HEK293 (cell line): ENCODE measurements at regions not wholly inside any gene's neighbourhood (a gene's known extent, or its start where the extent isn't known, plus 50 kb on each side); places are given as distances from the start of the nearest gene placed in this dataset.

Source experiments
- CTCF ChIA-PET: fragments of 350-600 bp; formaldehyde crosslinking; extraction: SDS; loops from one replicate; lab custom pipeline; 2021; ENCODE audit warnings: antibody characterized with exemption; lab: Yijun Ruan, JAX
- POLR2A ChIA-PET: fragments of 300-600 bp; formaldehyde crosslinking; extraction: SDS; loops from one replicate; lab custom pipeline; 2020; ENCODE audit warnings: antibody characterized with exemption, inconsistent platforms; lab: Yijun Ruan, JAX
- H3K27ac ChIP-seq: fragments of 200-500 bp; sonication (Bioruptor generic); 2 replicates; pipeline ENCODE4 v1.5.1; 2014; ENCODE audit warnings: low read depth, low read length, control low read depth, inconsistent platforms; ENCODE audit errors: extremely low read depth
- H3K36me3 ChIP-seq, 2 experiments: fragments of 200-500 bp in 1 of 2; sonication (Bioruptor generic) in 1 of 2; 1 replicate in 1 of 2; 2 replicates in 1 of 2; pipeline ENCODE4 v1.5.1; 2014 to 2017; ENCODE audit warnings: inconsistent platforms in 2 of 2, low read length in 2 of 2; ENCODE audit not compliant: control insufficient read depth in 2 of 2, insufficient read depth in 1 of 2
- H3K4me1 ChIP-seq: fragments of 200-500 bp; sonication (Bioruptor generic); 2 replicates; pipeline ENCODE4 v1.5.1; 2014; ENCODE audit warnings: mild to moderate bottlenecking, low read length, inconsistent platforms; ENCODE audit not compliant: control insufficient read depth, insufficient read depth
- H3K4me3 ChIP-seq: 2 replicates; pipeline ENCODE4 v1.5.1; 2011; ENCODE audit warnings: low read depth, mild to moderate bottlenecking, control low read depth, low read length, moderate library complexity
- H3K9me3 ChIP-seq: fragments of 200-500 bp; sonication (Bioruptor generic); 2 replicates; pipeline ENCODE4 v1.5.1; 2014; ENCODE audit warnings: low read depth, low read length, inconsistent platforms; ENCODE audit not compliant: control insufficient read depth, insufficient read depth
- BCL11A ChIP-seq: fragments of 450-650 bp; formaldehyde crosslinking; IDR thresholded peaks from 2 replicates; pipeline ENCODE4 v1.5.1; 2016; ENCODE audit warnings: low read depth, missing biosample characterization, missing genetic modification characterization
- EGR2 ChIP-seq: fragments of 450-650 bp; formaldehyde crosslinking; IDR thresholded peaks from 2 replicates; pipeline ENCODE4 v1.5.1; 2016; ENCODE audit warnings: low read depth, missing biosample characterization, missing genetic modification characterization
- GLI2 ChIP-seq: fragments of 450-650 bp; formaldehyde crosslinking; IDR thresholded peaks from 2 replicates; pipeline ENCODE4; 2017; ENCODE audit warnings: missing biosample characterization, missing genetic modification characterization, low read depth, borderline replicate concordance
- GLIS1 ChIP-seq: fragments of 450-650 bp; formaldehyde crosslinking; IDR thresholded peaks from 2 replicates; pipeline ENCODE4 v1.5.1; 2016; ENCODE audit warnings: missing biosample characterization, missing genetic modification characterization
- KLF7 ChIP-seq: fragments of 450-650 bp; formaldehyde crosslinking; IDR thresholded peaks from 2 replicates; pipeline ENCODE4 v1.5.1; 2016; ENCODE audit warnings: missing biosample characterization, missing genetic modification characterization, borderline replicate concordance
- SALL2 ChIP-seq: fragments of 450-650 bp; formaldehyde crosslinking; IDR thresholded peaks from 2 replicates; pipeline ENCODE4 v1.5.0; 2017; ENCODE audit warnings: missing biosample characterization, mild to moderate bottlenecking, missing genetic modification characterization, borderline replicate concordance
- SCRT1 ChIP-seq: fragments of 450-650 bp; formaldehyde crosslinking; IDR thresholded peaks from 2 replicates; pipeline ENCODE4 v1.5.1; 2016; ENCODE audit warnings: missing biosample characterization, missing genetic modification characterization, borderline replicate concordance
- SCRT2 ChIP-seq: fragments of 450-650 bp; formaldehyde crosslinking; IDR thresholded peaks from 2 replicates; pipeline ENCODE4 v1.5.1; 2016; ENCODE audit warnings: missing biosample characterization, missing genetic modification characterization
- SP3 ChIP-seq: fragments of 450-650 bp; formaldehyde crosslinking; IDR thresholded peaks from 2 replicates; pipeline ENCODE4 v1.5.1; 2016; ENCODE audit warnings: missing biosample characterization, missing genetic modification characterization
- ZFHX2 ChIP-seq: fragments of 450-650 bp; formaldehyde crosslinking; conservative IDR thresholded peaks from 2 replicates; pipeline ENCODE4 v1.5.1; 2016; ENCODE audit warnings: missing biosample characterization, missing genetic modification characterization
- ZNF214 ChIP-seq: fragments of 450-650 bp; formaldehyde crosslinking; IDR thresholded peaks from 2 replicates; pipeline ENCODE4 v1.5.1; 2017; ENCODE audit warnings: missing biosample characterization, mild to moderate bottlenecking, missing genetic modification characterization, borderline replicate concordance
- ZNF223 ChIP-seq: fragments of 450-650 bp; formaldehyde crosslinking; IDR thresholded peaks from 2 replicates; pipeline ENCODE4 v1.5.1; 2016; ENCODE audit warnings: missing biosample characterization, missing genetic modification characterization
- ZNF239 ChIP-seq: fragments of 450-650 bp; formaldehyde crosslinking; IDR thresholded peaks from 2 replicates; pipeline ENCODE4 v1.5.1; 2016; ENCODE audit warnings: missing biosample characterization, missing genetic modification characterization
- ZNF366 ChIP-seq: fragments of 450-650 bp; formaldehyde crosslinking; conservative IDR thresholded peaks from 2 replicates; pipeline ENCODE4 v1.5.1; 2016; ENCODE audit warnings: missing biosample characterization, missing genetic modification characterization
- ZNF37A ChIP-seq: fragments of 450-650 bp; IDR thresholded peaks from 2 replicates; pipeline ENCODE4 v1.5.1; 2018; ENCODE audit warnings: missing biosample characterization, missing genetic modification characterization
- ZNF423 ChIP-seq: fragments of 450-650 bp; formaldehyde crosslinking; IDR thresholded peaks from 2 replicates; pipeline ENCODE4 v1.5.1; 2016; ENCODE audit warnings: missing biosample characterization, missing genetic modification characterization
- ZNF433 ChIP-seq: fragments of 450-650 bp; formaldehyde crosslinking; IDR thresholded peaks from 2 replicates; pipeline ENCODE4 v1.5.1; 2016; ENCODE audit warnings: missing biosample characterization, missing genetic modification characterization, low read depth
- ZNF473 ChIP-seq: fragments of 450-650 bp; formaldehyde crosslinking; IDR thresholded peaks from 2 replicates; pipeline ENCODE4 v1.5.1; 2017; ENCODE audit warnings: missing biosample characterization, missing genetic modification characterization
- ZNF48 ChIP-seq: fragments of 450-650 bp; formaldehyde crosslinking; IDR thresholded peaks from 2 replicates; pipeline ENCODE4 v1.5.1; 2016; ENCODE audit warnings: missing biosample characterization, missing genetic modification characterization
- ZNF518A ChIP-seq: fragments of 450-650 bp; formaldehyde crosslinking; conservative IDR thresholded peaks from 2 replicates; pipeline ENCODE4 v1.5.1; 2016; ENCODE audit warnings: low read depth, missing biosample characterization, missing genetic modification characterization
- ZNF621 ChIP-seq: fragments of 450-650 bp; formaldehyde crosslinking; IDR thresholded peaks from 2 replicates; pipeline ENCODE4 v1.5.1; 2017; ENCODE audit warnings: missing biosample characterization, missing genetic modification characterization
- ZNF623 ChIP-seq: fragments of 450-650 bp; formaldehyde crosslinking; IDR thresholded peaks from 2 replicates; pipeline ENCODE4 v1.5.1; 2016; ENCODE audit warnings: missing biosample characterization, missing genetic modification characterization
- ZNF624 ChIP-seq: fragments of 450-650 bp; formaldehyde crosslinking; IDR thresholded peaks from 2 replicates; pipeline ENCODE4 v1.5.1; 2017; ENCODE audit warnings: missing biosample characterization, missing genetic modification characterization
- ZNF629 ChIP-seq: fragments of 450-650 bp; formaldehyde crosslinking; IDR thresholded peaks from 2 replicates; pipeline ENCODE4 v1.5.1; 2017; ENCODE audit warnings: missing biosample characterization, missing genetic modification characterization
- ZNF776 ChIP-seq: fragments of 450-650 bp; formaldehyde crosslinking; IDR thresholded peaks from 2 replicates; pipeline ENCODE4 v1.5.0; 2017; ENCODE audit warnings: missing biosample characterization, missing genetic modification characterization, borderline replicate concordance
- ZNF843 ChIP-seq: fragments of 450-650 bp; formaldehyde crosslinking; IDR thresholded peaks from 2 replicates; pipeline ENCODE4 v1.5.1; 2016; ENCODE audit warnings: missing biosample characterization, missing genetic modification characterization
- ZSCAN16 ChIP-seq: fragments of 450-650 bp; formaldehyde crosslinking; IDR thresholded peaks from 2 replicates; pipeline ENCODE4 v1.5.1; 2016; ENCODE audit warnings: missing biosample characterization, missing genetic modification characterization

GRCh38 chr17:62160816-62161215 lies 95.7 kb upstream of the MED13 start (continued):
- TF ChIP-seq ZNF518A (tag by site-specific recombination) (no peak), BCL11A (tag by site-specific recombination) (no peak), ZNF776 (tag by site-specific recombination) (no peak), KLF7 (tag by site-specific recombination) (no peak), ZNF623 (tag by site-specific recombination) (no peak), SP3 (tag by site-specific recombination) (no peak), ZNF629 (tag by site-specific recombination) (no peak), ZNF223 (tag by site-specific recombination) (no peak), ZSCAN16 (tag by site-specific recombination) (no peak), ZNF621 (tag by site-specific recombination) (no peak), ZNF239 (tag by site-specific recombination) (no peak), SALL2 (tag by site-specific recombination) (no peak)

GRCh38 chr17:62159994-62160393 lies 94.9 kb upstream of the MED13 start:
- no peaks in the 10 kb centered on the region for H3K36me3 ChIP-seq
- H3K4me1 ChIP-seq: peaks cover 9% of the 10 kb centered on the region
- ChIA-PET POLR2A (no interaction called here), CTCF (no interaction called here)
- peak; percentile 67 for TF ChIP-seq ZNF366 (tag by site-specific recombination)
- no peak for TF ChIP-seq ZNF48 (tag by site-specific recombination)
- H3K4me3 ChIP-seq: no peak overlapping the region
- no peak overlapping the region for H3K27ac ChIP-seq
- no peaks in the 10 kb centered on the region for H3K9me3 ChIP-seq

- no peak for TF ChIP-seq ZNF423 (tag by site-specific recombination)
- no peak for TF ChIP-seq ZNF214 (tag by site-specific recombination)
- no peak for TF ChIP-seq SCRT2
- TF ChIP-seq ZFHX2: no peak
- no peak for TF ChIP-seq ZNF624
- no peak for TF ChIP-seq GLI2
- TF ChIP-seq EGR2: no peak
- TF ChIP-seq SALL2 (tag by site-specific recombination): no peak
- no peak for TF ChIP-seq GLIS1 (tag by site-specific recombination)
- TF ChIP-seq ZNF843 (tag by site-specific recombination): no peak
- no peak for TF ChIP-seq ZNF473 (tag by site-specific recombination)
- TF ChIP-seq ZNF433 (tag by site-specific recombination): no peak
- TF ChIP-seq ZNF37A (tag by site-specific recombination): no peak
- no peak for TF ChIP-seq SCRT1
- ChIA-PET CTCF (interaction anchor here (1.9 kb wide), 1 partner anchor 47 kb away, joined by 6 read pairs; no protein-coding TSS in a partner anchor), POLR2A (no interaction called here)
- no peak overlapping the region for H3K27ac ChIP-seq
- H3K9me3 ChIP-seq: no peaks in the 10 kb centered on the region
- no peaks in the 10 kb centered on the region for H3K4me1 ChIP-seq
- H3K36me3 ChIP-seq: no peaks in the 10 kb centered on the region
- no peak overlapping the region for H3K4me3 ChIP-seq
Observed at GRCh38 chr17:62156949-62157348, 91.9 kb upstream of the MED13 start.
